H9 (cell line): ENCODE measurements at regions not wholly inside any gene's neighbourhood (a gene's known extent, or its start where the extent isn't known, plus 50 kb on each side); places are given as distances from the start of the nearest gene placed in this dataset.

ENCODE experiments used
- DNase-seq: peaks from one replicate; pipeline ENCODE4 v3.0.0-alpha.2; 2017
- H2AFZ ChIP-seq: one replicate; pipeline ENCODE4 v1.6.1; 2013; ENCODE audit warnings: mild to moderate bottlenecking, low read length, control low read depth, moderate library complexity
- H2AK5ac ChIP-seq: 2 replicates; pipeline ENCODE4 v1.6.1; 2013; ENCODE audit warnings: low read length, control low read depth, mixed read lengths; ENCODE audit not compliant: insufficient read length
- H2BK120ac ChIP-seq: one replicate; pipeline ENCODE4 v1.6.1; 2013; ENCODE audit warnings: low read depth, mild to moderate bottlenecking, low read length, control low read depth, inconsistent platforms; ENCODE audit not compliant: poor library complexity, severe bottlenecking
- H2BK12ac ChIP-seq: 2 replicates; pipeline ENCODE4 v1.6.1; 2013; ENCODE audit warnings: low read length, control low read depth, mixed read lengths, low read depth; ENCODE audit not compliant: insufficient read length
- H2BK15ac ChIP-seq: 2 replicates; pipeline ENCODE4 v1.6.1; 2013; ENCODE audit warnings: low read depth, low read length, control low read depth
- H2BK20ac ChIP-seq: one replicate; pipeline ENCODE4 v1.6.1; 2013; ENCODE audit warnings: low read depth, mild to moderate bottlenecking, low read length, control low read depth, inconsistent platforms; ENCODE audit not compliant: poor library complexity, severe bottlenecking
- H2BK5ac ChIP-seq: 2 replicates; pipeline ENCODE4 v1.6.1; 2013; ENCODE audit warnings: low read length, control low read depth, mixed read lengths; ENCODE audit not compliant: insufficient read length
- H3K14ac ChIP-seq: 2 replicates; pipeline ENCODE4 v1.6.1; 2013; ENCODE audit warnings: low read length, control low read depth; ENCODE audit not compliant: insufficient read depth
- H3K18ac ChIP-seq: 2 replicates; pipeline ENCODE4 v1.6.1; 2013; ENCODE audit warnings: low read depth, mild to moderate bottlenecking, mixed read lengths, low read length, control low read depth; ENCODE audit not compliant: insufficient read length
- H3K23ac ChIP-seq: 2 replicates; pipeline ENCODE4 v1.6.1; 2013; ENCODE audit warnings: low read length, control low read depth, mixed read lengths, low read depth; ENCODE audit not compliant: insufficient read length
- H3K23me2 ChIP-seq: 2 replicates; pipeline ENCODE4 v1.6.1; 2013; ENCODE audit warnings: low read depth, mild to moderate bottlenecking, mixed read lengths, low read length, control low read depth; ENCODE audit not compliant: insufficient read length, poor library complexity, severe bottlenecking
- H3K27ac ChIP-seq: 2 replicates; pipeline ENCODE4 v1.5.1; 2013; ENCODE audit warnings: low read length, control low read depth, mixed read lengths, low read depth; ENCODE audit not compliant: insufficient read length
- H3K27me3 ChIP-seq: 2 replicates; pipeline ENCODE4 v1.6.1; 2013; ENCODE audit warnings: low read length, control low read depth, inconsistent platforms; ENCODE audit not compliant: insufficient read depth
- H3K4ac ChIP-seq: 2 replicates; pipeline ENCODE4 v1.6.1; 2013; ENCODE audit warnings: low read depth, mild to moderate bottlenecking, control low read depth, inconsistent platforms, low read length, moderate library complexity
- H3K4me1 ChIP-seq: 2 replicates; pipeline ENCODE4 v1.6.1; 2013; ENCODE audit warnings: low read length, control low read depth, inconsistent platforms; ENCODE audit not compliant: insufficient read depth
- H3K4me2 ChIP-seq: 2 replicates; pipeline ENCODE4 v1.6.1; 2013; ENCODE audit warnings: low read length, control low read depth, mixed read lengths; ENCODE audit not compliant: insufficient read length, insufficient read depth
- H3K56ac ChIP-seq: 2 replicates; pipeline ENCODE4 v1.6.1; 2013; ENCODE audit warnings: low read depth, mild to moderate bottlenecking, mixed read lengths, low read length, control low read depth; ENCODE audit not compliant: insufficient read length
- H3K79me1 ChIP-seq: 2 replicates; pipeline ENCODE4 v1.6.1; 2013; ENCODE audit warnings: low read depth, mild to moderate bottlenecking, moderate library complexity, low read length, control low read depth, inconsistent platforms; ENCODE audit not compliant: insufficient read depth, poor library complexity, severe bottlenecking
- H3K79me2 ChIP-seq: 2 replicates; pipeline ENCODE4 v1.6.1; 2013; ENCODE audit warnings: low read length, control low read depth, inconsistent platforms; ENCODE audit not compliant: insufficient read depth
- H3K9ac ChIP-seq: 2 replicates; pipeline ENCODE4 v1.6.1; 2013; ENCODE audit warnings: low read length, control low read depth, mixed read lengths; ENCODE audit not compliant: insufficient read length; ENCODE audit errors: extremely low read depth
- H3K9me3 ChIP-seq: one replicate; pipeline ENCODE4 v1.6.1; 2013; ENCODE audit warnings: low read depth, low read length, inconsistent platforms; ENCODE audit not compliant: control insufficient read depth
- H3T11ph ChIP-seq: one replicate; pipeline ENCODE4 v1.6.1; 2013; ENCODE audit warnings: mild to moderate bottlenecking, low read length, control low read depth, inconsistent platforms
- H4K20me1 ChIP-seq: one replicate; pipeline ENCODE4 v1.6.1; 2013; ENCODE audit not compliant: control insufficient read depth, insufficient read length, insufficient read depth
- H4K5ac ChIP-seq: 2 replicates; pipeline ENCODE4 v1.6.1; 2013; ENCODE audit warnings: low read depth, mild to moderate bottlenecking, mixed read lengths, low read length, control low read depth; ENCODE audit not compliant: insufficient read length
- H4K8ac ChIP-seq: replicated peaks from 2 replicates; pipeline ENCODE4 v1.6.1; 2013; ENCODE audit warnings: low read length, control low read depth, mixed read lengths, low read depth; ENCODE audit not compliant: insufficient read length
- H4K91ac ChIP-seq: 2 replicates; pipeline ENCODE4 v1.6.1; 2013; ENCODE audit warnings: low read depth, mild to moderate bottlenecking, moderate library complexity, mixed read lengths, low read length, control low read depth; ENCODE audit not compliant: insufficient read length
- H3K27ac Mint-ChIP-seq, 3 experiments: 2 replicates in 2 of 3; 3 replicates in 1 of 3; pipeline ENCODE4 v1.8.0; 2020 to 2021; ENCODE audit warnings: mixed read lengths in 3 of 3, mild to moderate bottlenecking in 1 of 3, moderate library complexity in 1 of 3
- H3K27me3 Mint-ChIP-seq: 2 replicates; pipeline ENCODE4 v1.8.0; 2021; ENCODE audit warnings: low read depth, mild to moderate bottlenecking, moderate library complexity, mixed read lengths
- H3K36me3 Mint-ChIP-seq, 3 experiments: 2 replicates in 2 of 3; 3 replicates in 1 of 3; pipeline ENCODE4 v1.8.0; 2020 to 2021; ENCODE audit warnings: low read depth in 3 of 3, mixed read lengths in 3 of 3; ENCODE audit not compliant: insufficient read depth in 1 of 3
- H3K4me1 Mint-ChIP-seq, 2 experiments: 2 replicates each; pipeline ENCODE4 v1.8.0; 2020; ENCODE audit warnings: mixed read lengths in 2 of 2
- H3K4me3 Mint-ChIP-seq, 2 experiments: 2 replicates in 1 of 2; 3 replicates in 1 of 2; pipeline ENCODE4 v1.8.0; 2020 to 2021; ENCODE audit warnings: mild to moderate bottlenecking in 2 of 2, mixed read lengths in 2 of 2, moderate library complexity in 1 of 2
- H3K9me3 Mint-ChIP-seq, 2 experiments: 2 replicates in 1 of 2; 3 replicates in 1 of 2; pipeline ENCODE4 v1.8.0; 2020; ENCODE audit warnings: mild to moderate bottlenecking in 2 of 2, mixed read lengths in 2 of 2, moderate library complexity in 1 of 2
- CTCF ChIP-seq: fragments of 200-600 bp; sonication (generic); conservative IDR thresholded peaks from 3 replicates; pipeline ENCODE4 v1.8.0; 2021; ENCODE audit warnings: antibody characterized with exemption, mild to moderate bottlenecking
- WGBS: extraction: QIAGEN DNeasy Blood & Tissue Kit; methylation state at CpG from one replicate; pipeline ENCODE4 v1.1.7; 2013; ENCODE audit warnings: missing lambda C conversion rate, low lambda C conversion rate, mixed read lengths; ENCODE audit not compliant: insufficient read length; ENCODE audit errors: extremely low coverage; 5-methylcytosine and 5-hydroxymethylcytosine counted together

DNA sequence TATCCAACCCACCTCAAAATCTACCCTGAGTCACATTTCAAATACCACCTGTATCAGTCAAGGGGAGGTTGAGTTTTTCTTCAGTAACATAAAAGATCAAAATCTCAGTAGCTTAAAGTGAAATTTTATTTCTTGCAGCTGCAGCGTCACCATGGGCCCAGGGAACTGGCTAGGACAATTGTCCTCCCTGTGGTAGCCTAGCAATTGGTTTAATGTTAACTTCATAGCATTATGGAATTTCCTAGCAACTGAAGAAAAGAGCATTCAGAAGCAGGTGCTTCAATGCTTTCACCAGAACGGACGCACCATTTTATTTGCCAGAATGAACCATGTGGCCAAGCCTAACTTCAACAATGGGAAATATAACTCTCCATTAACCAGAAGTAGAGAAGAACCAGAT is 359.3 kb upstream of the TSHZ3 start:
- Histone ChIP-seq H2BK120ac (no peak overlapping the region), H3T11ph (no peak overlapping the region)
- no peak for TF ChIP-seq CTCF

More for the DNA sequence above, 359.3 kb upstream of the TSHZ3 start:
- Histone ChIP-seq H3K27ac (no peak overlapping the region), H3K4me1 (no peaks in the 10 kb centered on the region; the same call in 1 of the 2 replicates), H3K27me3 (no peaks in the 10 kb centered on the region), H3K56ac (no peak overlapping the region), H4K91ac (no peak overlapping the region), H2BK15ac (no peak overlapping the region), H3K23me2 (no peaks in the 10 kb centered on the region), H4K8ac (no peak overlapping the region), H2BK20ac (no peak overlapping the region), H2BK12ac (no peak overlapping the region), H2BK5ac (no peak overlapping the region), H4K5ac (no peak overlapping the region), H3K18ac (no peak overlapping the region), H3K79me1 (no peaks in the 10 kb centered on the region), H3K23ac (no peak overlapping the region), H3K4me2 (no peak overlapping the region), H3K9ac (no peak overlapping the region), H4K20me1 (no peaks in the 10 kb centered on the region), H2AFZ (no peak overlapping the region), H3K79me2 (no peaks in the 10 kb centered on the region), H3K9me3 (no peaks in the 10 kb centered on the region), H3K14ac (no peak overlapping the region), H2AK5ac (no peak overlapping the region), H3K4ac (no peak overlapping the region)
- Mint-ChIP-seq H3K27me3 (peaks cover 4% of the 10 kb centered on the region), H3K4me1 (no peaks in the 10 kb centered on the region), H3K36me3 (no peaks in the 10 kb centered on the region), H3K4me3 (no peak overlapping the region), H3K27ac (no peak overlapping the region), H3K9me3 (no peaks in the 10 kb centered on the region)
- no peak for DNase-seq
- no CpG with 5 or more reads among the region's 3 CpGs for WGBS
